ENCODE measurements at regions not wholly inside any gene's neighbourhood (a gene's known extent, or its start where the extent isn't known, plus 50 kb on each side); places are given as distances from the start of the nearest gene placed in this dataset.
"Not testable (repeated sequence)": the region's sequence is repeated elsewhere in the genome, so short reads cannot be mapped to it uniquely, and the experiment has no call there.

GRCh38 chr20:41734506-41734945 lies 116.3 kb upstream of the CHD6 start:
- Mint-ChIP-seq H3K27ac (no peak overlapping the region), H3K4me1 (ENCODE audit: low read depth in 2 of 2) (no peaks in the 10 kb centered on the region), H3K4me3 (no peak overlapping the region), H3K27me3 (peaks cover 0 to 7% of the 10 kb centered on the region in 2 donors), H3K9me3 (no peaks in the 10 kb centered on the region), H3K36me3 (no peaks in the 10 kb centered on the region)
- DNase-seq (ENCODE audit: low spot score), result no peak
- ATAC-seq, result peak in 1 of 2 donors; percentile 68

GRCh38 chr20:41733151-41733550 lies 115.0 kb upstream of the CHD6 start:
- Mint-ChIP-seq H3K4me1 (ENCODE audit: low read depth in 2 of 2) (no peaks in the 10 kb centered on the region), H3K9me3 (no peaks in the 10 kb centered on the region), H3K36me3 (no peaks in the 10 kb centered on the region), H3K27ac (no peak overlapping the region), H3K27me3 (peaks cover 0 to 7% of the 10 kb centered on the region in 2 donors), H3K4me3 (no peak overlapping the region)
- DNase-seq (ENCODE audit: low spot score), result no peak
- no peak for ATAC-seq

GRCh38 chr20:41731198-41731597 lies 113.0 kb upstream of the CHD6 start:
- H3K27ac Mint-ChIP-seq; H3K4me1 Mint-ChIP-seq (ENCODE audit: low read depth in 2 of 2); H3K36me3 Mint-ChIP-seq; H3K27me3 Mint-ChIP-seq; H3K4me3 Mint-ChIP-seq; H3K9me3 Mint-ChIP-seq; DNase-seq (ENCODE audit: low spot score); ATAC-seq: not testable (repeated sequence)

GRCh38 chr20:41727681-41728080 lies 109.5 kb upstream of the CHD6 start:
- H3K4me1 Mint-ChIP-seq (ENCODE audit: low read depth in 2 of 2); H3K27me3 Mint-ChIP-seq; H3K4me3 Mint-ChIP-seq; DNase-seq (ENCODE audit: low spot score); H3K27ac Mint-ChIP-seq; ATAC-seq; H3K36me3 Mint-ChIP-seq; H3K9me3 Mint-ChIP-seq: not testable (repeated sequence)

GRCh38 chr20:41726727-41727126 lies 108.5 kb upstream of the CHD6 start:
- Mint-ChIP-seq H3K27ac (no peak overlapping the region), H3K9me3 (no peaks in the 10 kb centered on the region), H3K4me3 (no peak overlapping the region), H3K4me1 (ENCODE audit: low read depth in 2 of 2) (no peaks in the 10 kb centered on the region), H3K27me3 (peaks cover 0 to 5% of the 10 kb centered on the region in 2 donors), H3K36me3 (no peaks in the 10 kb centered on the region)
- DNase-seq (ENCODE audit: low spot score) (no peak), ATAC-seq (peak in 1 of 2 donors; percentile 15)

- H3K9me3 Mint-ChIP-seq, result no peaks in the 10 kb centered on the region
- H3K27ac Mint-ChIP-seq, result no peak overlapping the region
- no peaks in the 10 kb centered on the region for H3K4me1 Mint-ChIP-seq (ENCODE audit: low read depth in 2 of 2)
- ATAC-seq (no peak), DNase-seq (ENCODE audit: low spot score) (no peak)
- H3K36me3 Mint-ChIP-seq, result no peaks in the 10 kb centered on the region
- peaks cover 18 to 23% of the 10 kb centered on the region in 2 donors for H3K27me3 Mint-ChIP-seq
- no peak overlapping the region for H3K4me3 Mint-ChIP-seq
Measured at GRCh38 chr20:41719151-41719550, 101.0 kb upstream of the CHD6 start.

- H3K27me3 Mint-ChIP-seq, result peaks cover 27 to 35% of the 10 kb centered on the region in 2 donors
- no peak for DNase-seq (ENCODE audit: low spot score)
- no peaks in the 10 kb centered on the region for H3K9me3 Mint-ChIP-seq
- H3K36me3 Mint-ChIP-seq, result no peaks in the 10 kb centered on the region
- no peak overlapping the region for H3K4me3 Mint-ChIP-seq
- no peaks in the 10 kb centered on the region for H3K4me1 Mint-ChIP-seq (ENCODE audit: low read depth in 2 of 2)
- no peak for ATAC-seq
- no peak overlapping the region for H3K27ac Mint-ChIP-seq
Measured at GRCh38 chr20:41717483-41717882, 99.3 kb upstream of the CHD6 start.

- Mint-ChIP-seq H3K9me3 (no peaks in the 10 kb centered on the region), H3K4me3 (no peak overlapping the region), H3K27me3 (peaks cover 23 to 36% of the 10 kb centered on the region in 2 donors), H3K27ac (no peak overlapping the region), H3K36me3 (no peaks in the 10 kb centered on the region), H3K4me1 (ENCODE audit: low read depth in 2 of 2) (no peaks in the 10 kb centered on the region)
- ATAC-seq (no peak), DNase-seq (ENCODE audit: low spot score) (no peak)
Measured at GRCh38 chr20:41716911-41717310, 98.7 kb upstream of the CHD6 start.

GRCh38 chr20:41716436-41716835 lies 98.3 kb upstream of the CHD6 start:
- no peaks in the 10 kb centered on the region for H3K9me3 Mint-ChIP-seq
- H3K27ac Mint-ChIP-seq, result no peak overlapping the region
- ATAC-seq (no peak), DNase-seq (ENCODE audit: low spot score) (no peak)
- H3K36me3 Mint-ChIP-seq, result no peaks in the 10 kb centered on the region
- H3K4me1 Mint-ChIP-seq (ENCODE audit: low read depth in 2 of 2), result no peaks in the 10 kb centered on the region
- no peak overlapping the region for H3K4me3 Mint-ChIP-seq
- H3K27me3 Mint-ChIP-seq, result peaks cover 24 to 36% of the 10 kb centered on the region in 2 donors

GRCh38 chr20:41715526-41715925 lies 97.3 kb upstream of the CHD6 start:
- ATAC-seq, result no peak

GRCh38 chr20:41714030-41714429 lies 95.9 kb upstream of the CHD6 start:
- Mint-ChIP-seq H3K27ac (no peak overlapping the region), H3K4me3 (no peak overlapping the region), H3K27me3 (peaks cover 25 to 37% of the 10 kb centered on the region in 2 donors), H3K9me3 (no peaks in the 10 kb centered on the region), H3K36me3 (no peaks in the 10 kb centered on the region), H3K4me1 (ENCODE audit: low read depth in 2 of 2) (no peaks in the 10 kb centered on the region)
- ATAC-seq (no peak), DNase-seq (ENCODE audit: low spot score) (no peak)

More at GRCh38 chr20:41715526-41715925, 97.3 kb upstream of the CHD6 start:
- Mint-ChIP-seq H3K4me1 (ENCODE audit: low read depth in 2 of 2) (no peaks in the 10 kb centered on the region), H3K4me3 (no peak overlapping the region), H3K27ac (no peak overlapping the region), H3K27me3 (peaks cover 27 to 39% of the 10 kb centered on the region in 2 donors), H3K9me3 (no peaks in the 10 kb centered on the region), H3K36me3 (no peaks in the 10 kb centered on the region)
- no peak for DNase-seq (ENCODE audit: low spot score)

- no peak overlapping the region for H3K4me3 Mint-ChIP-seq
- no peaks in the 10 kb centered on the region for H3K9me3 Mint-ChIP-seq
- no peak overlapping the region for H3K27ac Mint-ChIP-seq
- H3K4me1 Mint-ChIP-seq (ENCODE audit: low read depth in 2 of 2), result no peaks in the 10 kb centered on the region
- H3K27me3 Mint-ChIP-seq, result peaks cover 5 to 6% of the 10 kb centered on the region in 2 donors
- H3K36me3 Mint-ChIP-seq, result no peaks in the 10 kb centered on the region
- DNase-seq (ENCODE audit: low spot score), result no peak
- ATAC-seq, result no peak
Measured at GRCh38 chr20:41704896-41705295, 86.7 kb upstream of the CHD6 start.

GRCh38 chr20:41702647-41703046 lies 84.5 kb upstream of the CHD6 start:
- peaks cover 2 to 7% of the 10 kb centered on the region in 2 donors for H3K27me3 Mint-ChIP-seq

GRCh38 chr20:41701588-41702348 lies 83.6 kb upstream of the CHD6 start:
- Mint-ChIP-seq H3K4me3 (no peak overlapping the region), H3K27ac (no peak overlapping the region), H3K9me3 (no peaks in the 10 kb centered on the region), H3K4me1 (ENCODE audit: low read depth in 2 of 2) (peaks cover 3 to 4% of the 10 kb centered on the region in 2 donors), H3K27me3 (peaks cover 0 to 9% of the 10 kb centered on the region in 2 donors), H3K36me3 (no peaks in the 10 kb centered on the region)
- ATAC-seq (no peak), DNase-seq (ENCODE audit: low spot score) (no peak)

More at GRCh38 chr20:41702647-41703046, 84.5 kb upstream of the CHD6 start:
- ATAC-seq (no peak), DNase-seq (ENCODE audit: low spot score) (no peak)
- no peaks in the 10 kb centered on the region for H3K9me3 Mint-ChIP-seq
- H3K27ac Mint-ChIP-seq, result no peak overlapping the region
- H3K4me1 Mint-ChIP-seq (ENCODE audit: low read depth in 2 of 2), result peaks cover 1 to 2% of the 10 kb centered on the region in 2 donors
- H3K36me3 Mint-ChIP-seq, result no peaks in the 10 kb centered on the region
- no peak overlapping the region for H3K4me3 Mint-ChIP-seq
